IMR-90 (cell line): ENCODE measurements at regions not wholly inside any gene's neighbourhood (a gene's known extent, or its start where the extent isn't known, plus 50 kb on each side); places are given as distances from the start of the nearest gene placed in this dataset.
"Not testable (repeated sequence)": the region's sequence is repeated elsewhere in the genome, so short reads cannot be mapped to it uniquely, and the experiment has no call there.

Experiments used
- ATAC-seq: fragments of 200-7000 bp; cut with Tn5 transposase; 2 replicates; pipeline ENCODE4 v1.9.1; 2020; ENCODE audit warnings: low read depth, mild to moderate bottlenecking, moderate library complexity
- BruUV-seq: library from RNA; stranded (reverse); fragments of 400-500 nt; replicated peaks from 2 replicates; lab custom pipeline; 2021; lab: Mats Ljungman, UMichigan
- CTCF ChIA-PET: fragments of 300-600 bp; formaldehyde crosslinking; extraction: SDS; loops from one replicate; lab custom pipeline; 2021; ENCODE audit warnings: antibody characterized with exemption; lab: Yijun Ruan, JAX
- POLR2A ChIA-PET: fragments of 300-600 bp; sonication (Branson Sonifier 250); formaldehyde crosslinking; loops from one replicate; lab custom pipeline; 2022; ENCODE audit warnings: antibody characterized with exemption; ENCODE audit not compliant: unreplicated experiment; lab: Charles Lee
- DNase-seq: peaks from one replicate; pipeline ENCODE4 v3.0.0; 2013
- H2AFZ ChIP-seq: replicated peaks from 2 replicates; pipeline ENCODE3; 2013; ENCODE audit warnings: low read length, mild to moderate bottlenecking; ENCODE audit not compliant: poor library complexity
- H2AK5ac ChIP-seq: 2 replicates; pipeline ENCODE4 v1.6.1; 2013; ENCODE audit warnings: low read depth, low read length, inconsistent platforms
- H2AK9ac ChIP-seq: replicated peaks from 2 replicates; pipeline ENCODE3; 2013; ENCODE audit warnings: mild to moderate bottlenecking, low read depth, low read length, moderate library complexity; ENCODE audit not compliant: poor library complexity
- H2BK120ac ChIP-seq: 2 replicates; pipeline ENCODE4 v1.6.1; 2013; ENCODE audit warnings: low read depth, low read length, inconsistent platforms
- H2BK15ac ChIP-seq: 3 replicates; pipeline ENCODE4 v1.6.1; 2013; ENCODE audit warnings: low read depth, low read length, inconsistent platforms
- H2BK20ac ChIP-seq: 2 replicates; pipeline ENCODE4 v1.6.1; 2013; ENCODE audit warnings: low read depth, mild to moderate bottlenecking, inconsistent platforms, low read length, moderate library complexity
- H2BK5ac ChIP-seq: 2 replicates; pipeline ENCODE4 v1.6.1; 2013; ENCODE audit warnings: mild to moderate bottlenecking, low read depth, low read length, inconsistent platforms; ENCODE audit not compliant: poor library complexity, severe bottlenecking
- H3K14ac ChIP-seq: replicated peaks from 2 replicates; pipeline ENCODE4 v1.6.1; 2013; ENCODE audit warnings: low read depth, low read length, inconsistent platforms
- H3K18ac ChIP-seq: 2 replicates; pipeline ENCODE4 v1.6.1; 2013; ENCODE audit warnings: low read depth, low read length, control low read depth
- H3K23ac ChIP-seq: 2 replicates; pipeline ENCODE4 v1.6.1; 2013; ENCODE audit warnings: low read depth, low read length, inconsistent platforms
- H3K27ac ChIP-seq: 2 replicates; pipeline ENCODE4 v1.5.1; 2013; ENCODE audit warnings: mild to moderate bottlenecking, control low read depth, low read length; ENCODE audit not compliant: insufficient read depth
- H3K27me3 ChIP-seq: 2 replicates; pipeline ENCODE4 v1.6.1; 2013; ENCODE audit warnings: low read length; ENCODE audit not compliant: control insufficient read depth, insufficient read depth
- H3K36me3 ChIP-seq: 2 replicates; pipeline ENCODE4 v1.6.1; 2013; ENCODE audit warnings: low read length, mixed read lengths; ENCODE audit not compliant: control insufficient read depth, insufficient read depth
- H3K4ac ChIP-seq: 2 replicates; pipeline ENCODE4 v1.6.1; 2013; ENCODE audit warnings: low read depth, low read length, inconsistent platforms
- H3K4me1 ChIP-seq: 2 replicates; pipeline ENCODE4 v1.6.1; 2013; ENCODE audit warnings: low read length, mixed read lengths; ENCODE audit not compliant: control insufficient read depth, insufficient read depth
- H3K4me2 ChIP-seq: 2 replicates; pipeline ENCODE4 v1.6.1; 2013; ENCODE audit warnings: low read depth, mild to moderate bottlenecking, control low read depth, low read length, moderate library complexity
- H3K4me3 ChIP-seq: 2 replicates; pipeline ENCODE4 v1.5.1; 2013; ENCODE audit warnings: low read depth, mild to moderate bottlenecking, control low read depth, low read length, moderate library complexity; ENCODE audit not compliant: insufficient read depth
- H3K56ac ChIP-seq: 2 replicates; pipeline ENCODE4 v1.6.1; 2013; ENCODE audit warnings: low read length, inconsistent platforms; ENCODE audit not compliant: insufficient read depth; ENCODE audit errors: extremely low read depth
- H3K79me1 ChIP-seq, 2 experiments: 2 replicates each; pipeline ENCODE4 v1.6.1; 2013; ENCODE audit warnings: low read length in 2 of 2, inconsistent platforms in 1 of 2, low read depth in 1 of 2
- H3K9ac ChIP-seq: 2 replicates; pipeline ENCODE4 v1.6.1; 2013; ENCODE audit warnings: low read depth, low read length, control low read depth
- H3K9me1 ChIP-seq: 2 replicates; pipeline ENCODE4 v1.6.1; 2013; ENCODE audit warnings: low read length, inconsistent platforms; ENCODE audit not compliant: insufficient read depth
- H3K9me3 ChIP-seq: 2 replicates; pipeline ENCODE4 v1.6.1; 2013; ENCODE audit warnings: low read length; ENCODE audit not compliant: control insufficient read depth, insufficient read depth
- H4K20me1 ChIP-seq: 2 replicates; pipeline ENCODE4 v1.6.1; 2013; ENCODE audit warnings: low read length, inconsistent platforms; ENCODE audit not compliant: insufficient read depth
- H4K5ac ChIP-seq: 2 replicates; pipeline ENCODE4 v1.6.1; 2013; ENCODE audit warnings: mild to moderate bottlenecking, low read depth, low read length, control low read depth
- H4K8ac ChIP-seq, 2 experiments: 2 replicates each; pipeline ENCODE4 v1.6.1; 2013; ENCODE audit warnings: low read depth in 2 of 2, low read length in 2 of 2, control low read depth in 1 of 2, inconsistent platforms in 1 of 2
- H4K91ac ChIP-seq: 2 replicates; pipeline ENCODE4 v1.6.1; 2013; ENCODE audit warnings: low read depth, low read length, inconsistent platforms; ENCODE audit not compliant: insufficient read depth
- WGBS, 2 experiments: methylation state at CpG; one replicate each; pipeline versions ENCODE4 v1.1.5 to v1.1.7; 2013; ENCODE audit warnings: missing lambda C conversion rate in 2 of 2; ENCODE audit not compliant: insufficient read length in 1 of 2; ENCODE audit errors: extremely low coverage in 2 of 2; 5-methylcytosine and 5-hydroxymethylcytosine counted together
- dilution Hi-C: fragments of 300-500 bp; cut with HindIII; formaldehyde crosslinking; loops from one replicate; pipeline ENCODE4 v1.14.3; 2018; ENCODE audit warnings: low sequenced_read_pairs; ENCODE audit not compliant: unreplicated experiment
- in situ Hi-C: fragments of 300-500 bp; cut with MboI; formaldehyde crosslinking; loops from 3 replicates; pipeline ENCODE4 v1.14.3; 2019; ENCODE audit warnings: low sequenced_read_pairs, inconsistent platforms, mixed read lengths
- intact Hi-C: fragments of 100-400 bp; cut with micrococcal nuclease; formaldehyde crosslinking; loops from 2 replicates; pipeline ENCODE4 v1.10.0; 2022

GRCh38 chr15:24300804-24301368, 374.7 kb upstream of the NPAP1 start:
- H2AK9ac ChIP-seq, BruUV-seq, H4K91ac ChIP-seq, H3K9me3 ChIP-seq, H3K9ac ChIP-seq, H3K4me3 ChIP-seq, H2BK5ac ChIP-seq, H3K4me2 ChIP-seq, H2BK15ac ChIP-seq, POLR2A ChIA-PET, CTCF ChIA-PET, H3K9me1 ChIP-seq, H3K27ac ChIP-seq, H3K4ac ChIP-seq, intact Hi-C loops, in situ Hi-C loops, H2BK120ac ChIP-seq, dilution Hi-C loops, H3K4me1 ChIP-seq, H3K14ac ChIP-seq, ATAC-seq, H3K56ac ChIP-seq, H4K20me1 ChIP-seq, H3K27me3 ChIP-seq, H3K18ac ChIP-seq, H4K5ac ChIP-seq, H3K79me1 ChIP-seq, H2BK20ac ChIP-seq, H3K23ac ChIP-seq, DNase-seq, H2AK5ac ChIP-seq, H3K36me3 ChIP-seq, H4K8ac ChIP-seq, H2AFZ ChIP-seq: not testable (repeated sequence)
- no CpG with 5 or more reads among the region's 8 CpGs for WGBS, 2 experiments

GRCh38 chr15:24301999-24302398, 373.6 kb upstream of the NPAP1 start:
- H2BK20ac ChIP-seq, H4K20me1 ChIP-seq, H3K36me3 ChIP-seq, H3K9ac ChIP-seq, intact Hi-C loops, H3K27me3 ChIP-seq, H4K5ac ChIP-seq, H2BK5ac ChIP-seq, H4K91ac ChIP-seq, H3K4me1 ChIP-seq, H3K9me3 ChIP-seq, BruUV-seq, H3K27ac ChIP-seq, H3K14ac ChIP-seq, H4K8ac ChIP-seq, H2BK120ac ChIP-seq, DNase-seq, H3K56ac ChIP-seq, CTCF ChIA-PET, H3K4ac ChIP-seq, H3K18ac ChIP-seq, in situ Hi-C loops, POLR2A ChIA-PET, H3K4me3 ChIP-seq, ATAC-seq, H3K9me1 ChIP-seq, H3K4me2 ChIP-seq, H2AK5ac ChIP-seq, H2AFZ ChIP-seq, H2BK15ac ChIP-seq, H2AK9ac ChIP-seq, H3K23ac ChIP-seq, H3K79me1 ChIP-seq, dilution Hi-C loops: not testable (repeated sequence)
- WGBS, 2 experiments: no CpG with 5 or more reads among the region's 1 CpG
